OCI-LY3 (cell line): ENCODE measurements at regions not wholly inside any gene's neighbourhood (a gene's known extent, or its start where the extent isn't known, plus 50 kb on each side); places are given as distances from the start of the nearest gene placed in this dataset.

Source experiments
- H2AFZ ChIP-seq: fragments of 200-600, 300-600 bp; shearing (Covaris generic); 2 replicates; pipeline ENCODE4 v1.6.0; 2014; ENCODE audit warnings: antibody characterized with exemption, low read depth, low read length
- H3K27ac ChIP-seq: fragments of 200-600, 300-600 bp; sonication (generic); 2 replicates; pipeline ENCODE4 v1.5.1; 2014; ENCODE audit warnings: mild to moderate bottlenecking, low read length, moderate library complexity, mixed read lengths
- H3K27me3 ChIP-seq: fragments of 200-600, 300-600 bp; sonication (generic); 2 replicates; pipeline ENCODE4 v1.6.1; 2014; ENCODE audit warnings: low read depth, low read length, mixed read lengths
- H3K36me3 ChIP-seq: fragments of 200-600, 300-600 bp; sonication (generic); replicated peaks from 2 replicates; pipeline ENCODE3; 2014; ENCODE audit warnings: low read depth, low read length, mixed read lengths
- H3K4me1 ChIP-seq: fragments of 300-600, 200-600 bp; sonication (generic); 2 replicates; pipeline ENCODE4 v1.6.1; 2014; ENCODE audit warnings: low read length, mixed read lengths
- H3K4me2 ChIP-seq: fragments of 200-600, 300-600 bp; sonication (generic); 2 replicates; pipeline ENCODE4 v1.6.1; 2014; ENCODE audit warnings: low read length, mixed read lengths
- H3K4me3 ChIP-seq: fragments of 300-600, 200-600 bp; sonication (generic); 2 replicates; pipeline ENCODE4 v1.5.1; 2014; ENCODE audit warnings: antibody characterized with exemption, mild to moderate bottlenecking, low read length, moderate library complexity
- H3K79me2 ChIP-seq: fragments of 300-600, 200-600 bp; shearing (Covaris generic); 2 replicates; pipeline ENCODE4 v1.6.1; 2014; ENCODE audit warnings: mild to moderate bottlenecking, low read length, mixed read lengths
- H3K9ac ChIP-seq: fragments of 300-600, 200-600 bp; shearing (Covaris generic); 2 replicates; pipeline ENCODE4 v1.6.0; 2014; ENCODE audit warnings: mild to moderate bottlenecking, low read length, moderate library complexity
- H3K9me3 ChIP-seq: fragments of 200-600, 300-600 bp; shearing (Covaris generic); 2 replicates; pipeline ENCODE4 v1.6.1; 2014; ENCODE audit warnings: low read length, mixed read lengths; ENCODE audit not compliant: insufficient read depth
- H4K20me1 ChIP-seq: fragments of 200-600, 300-600 bp; sonication (generic); 2 replicates; pipeline ENCODE4 v1.6.1; 2016; ENCODE audit warnings: low read length, mixed read lengths; ENCODE audit not compliant: insufficient read depth
- EZH2phosphoT487 ChIP-seq: fragments of 200-600 bp; shearing (Covaris generic); IDR thresholded peaks from 2 replicates; pipeline ENCODE4 v1.6.1; 2018; ENCODE audit warnings: antibody characterized with exemption, mixed run types, low read depth
- TF ChIP-seq, protein P1 (sequence below): fragments of 200-600, 300-600 bp; sonication (generic); IDR thresholded peaks from 2 replicates; pipeline ENCODE4 v1.5.1; 2014; ENCODE audit warnings: antibody characterized with exemption, low read length, low read depth

DNA sequence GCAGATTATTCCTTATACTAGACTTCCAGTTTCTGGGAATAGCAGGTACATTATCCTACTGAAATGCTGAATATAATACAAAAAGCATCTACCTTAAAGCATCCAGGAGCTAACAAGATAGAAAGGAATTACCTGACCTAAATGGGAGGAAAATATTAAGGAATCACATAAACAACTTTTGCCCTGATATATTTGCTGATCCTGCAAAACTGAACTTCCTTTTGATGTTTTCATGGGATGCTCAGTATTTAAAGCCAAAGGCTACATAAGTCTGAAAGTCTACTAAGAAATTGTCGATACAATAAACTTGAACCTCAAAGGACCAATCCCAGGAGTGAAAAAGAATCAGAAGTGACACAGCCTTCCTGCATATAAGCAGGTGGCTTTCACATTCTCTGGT lies 85.6 kb upstream of the C1orf21 start:
- Histone ChIP-seq H3K36me3 (no peaks in the 10 kb centered on the region), H4K20me1 (no peaks in the 10 kb centered on the region), H3K27me3 (no peaks in the 10 kb centered on the region), H2AFZ (no peak overlapping the region), H3K9ac (no peak overlapping the region), H3K4me2 (no peak overlapping the region), H3K9me3 (no peaks in the 10 kb centered on the region), H3K79me2 (no peaks in the 10 kb centered on the region), H3K27ac (no peak overlapping the region), H3K4me3 (no peak overlapping the region), H3K4me1 (peaks cover 27% of the 10 kb centered on the region)
- TF ChIP-seq EZH2phosphoT487 = no peak
- TF ChIP-seq, protein P1, sequence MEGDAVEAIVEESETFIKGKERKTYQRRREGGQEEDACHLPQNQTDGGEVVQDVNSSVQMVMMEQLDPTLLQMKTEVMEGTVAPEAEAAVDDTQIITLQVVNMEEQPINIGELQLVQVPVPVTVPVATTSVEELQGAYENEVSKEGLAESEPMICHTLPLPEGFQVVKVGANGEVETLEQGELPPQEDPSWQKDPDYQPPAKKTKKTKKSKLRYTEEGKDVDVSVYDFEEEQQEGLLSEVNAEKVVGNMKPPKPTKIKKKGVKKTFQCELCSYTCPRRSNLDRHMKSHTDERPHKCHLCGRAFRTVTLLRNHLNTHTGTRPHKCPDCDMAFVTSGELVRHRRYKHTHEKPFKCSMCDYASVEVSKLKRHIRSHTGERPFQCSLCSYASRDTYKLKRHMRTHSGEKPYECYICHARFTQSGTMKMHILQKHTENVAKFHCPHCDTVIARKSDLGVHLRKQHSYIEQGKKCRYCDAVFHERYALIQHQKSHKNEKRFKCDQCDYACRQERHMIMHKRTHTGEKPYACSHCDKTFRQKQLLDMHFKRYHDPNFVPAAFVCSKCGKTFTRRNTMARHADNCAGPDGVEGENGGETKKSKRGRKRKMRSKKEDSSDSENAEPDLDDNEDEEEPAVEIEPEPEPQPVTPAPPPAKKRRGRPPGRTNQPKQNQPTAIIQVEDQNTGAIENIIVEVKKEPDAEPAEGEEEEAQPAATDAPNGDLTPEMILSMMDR = no peak

DNA sequence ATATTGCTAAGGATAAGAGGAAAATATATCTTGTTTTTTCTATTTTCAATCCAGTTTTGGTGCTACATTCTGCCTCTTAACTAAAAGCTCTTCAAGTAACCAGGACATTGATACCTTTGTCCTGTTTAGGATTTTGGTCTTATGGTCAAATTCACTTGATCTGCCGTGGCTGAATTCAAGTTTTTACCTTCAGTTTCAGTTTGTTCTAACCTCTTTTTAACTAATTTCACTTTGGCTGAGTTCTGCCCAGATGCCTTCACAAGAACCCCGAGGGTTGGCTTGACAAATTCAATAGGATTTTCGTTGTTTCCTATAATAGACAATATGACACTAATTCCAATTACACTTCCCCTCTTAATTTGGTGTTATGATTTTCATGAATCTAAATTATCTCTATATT lies 84.5 kb upstream of the C1orf21 start:
- H3K9me3 ChIP-seq = no peaks in the 10 kb centered on the region
- H3K36me3 ChIP-seq = no peaks in the 10 kb centered on the region
- H3K27ac ChIP-seq = no peak overlapping the region
- no peak for TF ChIP-seq EZH2phosphoT487
- TF ChIP-seq, protein P1 = no peak
- H3K27me3 ChIP-seq = no peaks in the 10 kb centered on the region
- peaks cover 27% of the 10 kb centered on the region for H3K4me1 ChIP-seq
- 0 out of 2 replicates have a peak overlapping the region, but pooled peaks have one; percentile 10 for H3K4me2 ChIP-seq
- no peak overlapping the region for H2AFZ ChIP-seq
- no peaks in the 10 kb centered on the region for H3K79me2 ChIP-seq
- H3K9ac ChIP-seq = no peak overlapping the region
- no peak overlapping the region for H3K4me3 ChIP-seq
- no peaks in the 10 kb centered on the region for H4K20me1 ChIP-seq

DNA sequence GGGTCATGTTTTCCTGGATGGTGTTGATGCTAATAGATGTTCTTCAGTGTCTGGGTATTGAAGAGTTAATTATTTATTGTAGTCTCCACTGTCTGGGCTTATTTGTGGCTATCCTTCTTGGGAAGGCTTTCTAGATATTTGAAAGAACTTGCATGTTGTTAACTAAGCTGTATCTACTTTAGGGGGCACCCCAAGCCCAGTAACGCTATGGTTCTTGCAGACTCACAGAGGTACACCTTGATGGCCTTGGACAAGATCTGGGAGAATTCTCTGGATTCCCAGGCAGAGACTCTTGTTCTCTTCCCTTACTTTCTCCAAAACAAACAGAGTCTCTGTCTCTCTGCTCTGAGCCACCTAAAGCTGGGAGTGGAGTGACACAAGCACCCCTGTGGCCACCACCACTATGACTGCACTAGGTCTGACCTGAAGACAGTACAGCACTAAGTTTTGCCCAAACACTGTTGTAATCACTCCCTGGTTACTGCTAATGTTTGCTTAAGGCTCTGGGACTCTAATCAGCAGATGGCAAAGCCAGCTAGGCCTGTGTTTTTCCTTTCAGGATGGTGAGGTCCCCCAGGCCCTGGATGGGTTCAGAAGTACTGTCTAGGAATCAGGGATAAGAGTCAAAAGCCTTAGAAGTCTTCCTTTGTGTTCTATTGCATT lies 76.5 kb upstream of the C1orf21 start:
- H3K9me3 ChIP-seq = no peaks in the 10 kb centered on the region
- H3K79me2 ChIP-seq = no peaks in the 10 kb centered on the region
- no peak overlapping the region for H3K27ac ChIP-seq
- H3K27me3 ChIP-seq = peaks cover 15% of the 10 kb centered on the region
- H3K4me1 ChIP-seq = no peaks in the 10 kb centered on the region
- no peak overlapping the region for H2AFZ ChIP-seq
- no peak overlapping the region for H3K4me2 ChIP-seq
- H3K9ac ChIP-seq = no peak overlapping the region
- no peaks in the 10 kb centered on the region for H3K36me3 ChIP-seq
- TF ChIP-seq EZH2phosphoT487 = no peak
- TF ChIP-seq, protein P1 = peak; percentile 20
- H4K20me1 ChIP-seq = no peaks in the 10 kb centered on the region
- H3K4me3 ChIP-seq = no peak overlapping the region

DNA sequence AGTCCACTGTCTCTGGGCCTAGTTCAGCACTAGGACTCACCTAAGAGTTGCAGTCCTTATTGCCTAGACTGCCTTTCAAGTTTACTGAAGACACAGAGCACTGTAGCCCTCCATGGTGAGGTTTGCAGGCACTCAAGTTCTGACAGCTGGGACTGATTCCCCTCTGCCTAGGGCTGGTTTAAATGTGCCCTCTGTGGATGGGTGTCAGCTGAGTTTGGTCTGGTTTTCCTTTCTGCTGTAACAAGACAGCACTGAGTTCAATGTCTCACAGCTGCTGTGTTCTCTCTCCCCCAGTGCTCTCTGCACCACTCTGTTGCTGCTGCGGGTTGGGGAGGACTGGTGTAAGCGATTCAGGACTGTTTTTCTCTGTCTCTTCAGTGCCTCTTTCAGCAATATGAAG lies 75.2 kb upstream of the C1orf21 start:
- no peaks in the 10 kb centered on the region for H3K4me1 ChIP-seq
- H3K27me3 ChIP-seq = peaks cover 19% of the 10 kb centered on the region
- no peak overlapping the region for H3K9ac ChIP-seq
- H3K4me3 ChIP-seq = no peak overlapping the region
- H3K79me2 ChIP-seq = no peaks in the 10 kb centered on the region
- H3K36me3 ChIP-seq = no peaks in the 10 kb centered on the region
- H3K27ac ChIP-seq = no peak overlapping the region
- H2AFZ ChIP-seq = no peak overlapping the region
- TF ChIP-seq, protein P1 = no peak
- TF ChIP-seq EZH2phosphoT487 = no peak
- no peaks in the 10 kb centered on the region for H3K9me3 ChIP-seq
- H4K20me1 ChIP-seq = no peaks in the 10 kb centered on the region
- no peak overlapping the region for H3K4me2 ChIP-seq
